Tibial nerve (tissue), 4 donors: ENCODE measurements at regions not wholly inside any gene's neighbourhood (a gene's known extent, or its start where the extent isn't known, plus 50 kb on each side); places are given as distances from the start of the nearest gene placed in this dataset.

Experiments
- CTCF ChIP-seq, 5 experiments: fragments of 200-600 bp in 3 of 5; fragments of 450-650 bp in 2 of 5; sonication (generic) in 3 of 5; IDR thresholded peaks; one replicate each; pipeline ENCODE4 v1.5.1; 2016 to 2019; ENCODE audit warnings: antibody characterized with exemption in 5 of 5, mild to moderate bottlenecking in 3 of 5, moderate library complexity in 2 of 5
- EP300 ChIP-seq, 2 donors: sonication (generic); formaldehyde crosslinking; IDR thresholded peaks; one replicate each; pipeline ENCODE4 v1.6.1; 2017; ENCODE audit warnings: antibody characterized with exemption in 2 of 2, mild to moderate bottlenecking in 1 of 2

DNA sequence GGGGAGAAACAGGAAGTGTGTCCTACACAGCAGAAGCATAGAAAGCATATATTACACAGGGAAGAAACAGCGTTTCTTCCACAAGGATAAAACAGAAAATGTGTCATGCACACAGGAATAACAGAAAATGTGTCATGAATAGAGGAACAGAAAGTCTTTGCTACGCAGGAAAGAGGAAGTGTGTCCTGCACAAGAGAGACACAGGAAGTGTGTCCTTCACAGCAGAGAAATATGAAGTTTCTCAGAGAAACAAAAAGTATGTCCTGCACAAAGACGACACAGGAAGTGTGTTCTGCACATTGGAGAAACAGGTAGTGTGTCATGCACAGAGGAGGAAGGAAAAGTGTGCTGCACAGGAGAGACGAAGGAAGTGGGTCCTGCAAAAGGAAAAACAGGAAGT, 835.3 kb downstream of the CDY2B start:
- TF ChIP-seq CTCF (IDR thresholded peaks at IDR 0.05) (no peak), EP300 (IDR thresholded peaks at IDR 0.05) (no peak)
